ENCODE measurements at regions not wholly inside any gene's neighbourhood (a gene's known extent, or its start where the extent isn't known, plus 50 kb on each side); places are given as distances from the start of the nearest gene placed in this dataset.

- DNase-seq (ENCODE audit: low spot score) = peak; percentile 89
Observed at GRCh38 chr5:13567819-13568218, 376.7 kb downstream of the DNAH5 start.

- peak; percentile 64 for DNase-seq (ENCODE audit: low spot score)
Observed at GRCh38 chr5:13566871-13567339, 377.6 kb downstream of the DNAH5 start.

- DNase-seq (ENCODE audit: low spot score) = no peak
Observed at GRCh38 chr5:13558408-13558807, 386.1 kb downstream of the DNAH5 start.

GRCh38 chr5:13553896-13554295 is 390.6 kb downstream of the DNAH5 start:
- no peak for DNase-seq (ENCODE audit: low spot score)

- DNase-seq (ENCODE audit: low spot score) = no peak
Observed at GRCh38 chr5:13552361-13552760, 392.1 kb downstream of the DNAH5 start.

- DNase-seq (ENCODE audit: low spot score) = no peak
Observed at GRCh38 chr5:13551645-13552044, 392.8 kb downstream of the DNAH5 start.

- no peak for DNase-seq (ENCODE audit: low spot score)
Observed at GRCh38 chr5:13540168-13540750, 404.2 kb downstream of the DNAH5 start.

GRCh38 chr5:13536933-13537332 is 407.6 kb downstream of the DNAH5 start:
- no peak for DNase-seq (ENCODE audit: low spot score)

GRCh38 chr5:13533833-13534232 is 410.7 kb downstream of the DNAH5 start:
- no peak for DNase-seq (ENCODE audit: low spot score)

- DNase-seq (ENCODE audit: low spot score) = no peak
Observed at GRCh38 chr5:13529300-13529699, 415.2 kb downstream of the DNAH5 start.

GRCh38 chr5:13524936-13525335 is 419.6 kb downstream of the DNAH5 start:
- peak; percentile 15 for DNase-seq (ENCODE audit: low spot score)

- no peak for DNase-seq (ENCODE audit: low spot score)
Observed at GRCh38 chr5:13519131-13519530, 425.4 kb downstream of the DNAH5 start.

GRCh38 chr5:13516195-13516594 is 428.3 kb downstream of the DNAH5 start:
- DNase-seq (ENCODE audit: low spot score) = no peak

- DNase-seq (ENCODE audit: low spot score) = peak; percentile 16
Observed at GRCh38 chr5:13511442-13511841, 433.0 kb downstream of the DNAH5 start.

- peak; percentile 71 for DNase-seq (ENCODE audit: low spot score)
Observed at GRCh38 chr5:13510616-13511015, 433.9 kb downstream of the DNAH5 start.

GRCh38 chr5:13508559-13508958 is 435.9 kb downstream of the DNAH5 start:
- no peak for DNase-seq (ENCODE audit: low spot score)

- no peak for DNase-seq (ENCODE audit: low spot score)
Observed at GRCh38 chr5:13505326-13505725, 439.2 kb downstream of the DNAH5 start.

GRCh38 chr5:13503017-13503416 is 441.5 kb downstream of the DNAH5 start:
- no peak for DNase-seq (ENCODE audit: low spot score)

GRCh38 chr5:13501176-13501575 is 443.3 kb downstream of the DNAH5 start:
- DNase-seq (ENCODE audit: low spot score) = no peak

- no peak for DNase-seq (ENCODE audit: low spot score)
Observed at GRCh38 chr5:13498279-13498678, 446.2 kb downstream of the DNAH5 start.

- DNase-seq (ENCODE audit: low spot score) = no peak
Observed at GRCh38 chr5:13488254-13488931, 456.1 kb downstream of the DNAH5 start.

GRCh38 chr5:13480834-13481233 is 463.7 kb downstream of the DNAH5 start:
- no peak for DNase-seq (ENCODE audit: low spot score)

GRCh38 chr5:13478831-13479465 is 465.5 kb downstream of the DNAH5 start:
- peak; percentile 78 for DNase-seq (ENCODE audit: low spot score)
